Neural cell (in vitro differentiated cells): ENCODE measurements at regions not wholly inside any gene's neighbourhood (a gene's known extent, or its start where the extent isn't known, plus 50 kb on each side); places are given as distances from the start of the nearest gene placed in this dataset.

Experiments used
- EZH2 ChIP-seq: fragments of 200-600, 300-800 bp; shearing (Covaris generic), sonication (generic); IDR thresholded peaks from 2 replicates; pipeline ENCODE4 v1.6.1; 2014; ENCODE audit warnings: antibody characterized with exemption, low read length, borderline replicate concordance, mild to moderate bottlenecking; ENCODE audit not compliant: insufficient read depth, poor library complexity, severe bottlenecking
- TF ChIP-seq, protein P1 (sequence below): fragments of 450-650 bp; IDR thresholded peaks from 2 replicates; pipeline ENCODE4 v1.5.1; 2014; ENCODE audit warnings: antibody characterized with exemption, mild to moderate bottlenecking, moderate library complexity; ENCODE audit not compliant: poor library complexity, severe bottlenecking

DNA sequence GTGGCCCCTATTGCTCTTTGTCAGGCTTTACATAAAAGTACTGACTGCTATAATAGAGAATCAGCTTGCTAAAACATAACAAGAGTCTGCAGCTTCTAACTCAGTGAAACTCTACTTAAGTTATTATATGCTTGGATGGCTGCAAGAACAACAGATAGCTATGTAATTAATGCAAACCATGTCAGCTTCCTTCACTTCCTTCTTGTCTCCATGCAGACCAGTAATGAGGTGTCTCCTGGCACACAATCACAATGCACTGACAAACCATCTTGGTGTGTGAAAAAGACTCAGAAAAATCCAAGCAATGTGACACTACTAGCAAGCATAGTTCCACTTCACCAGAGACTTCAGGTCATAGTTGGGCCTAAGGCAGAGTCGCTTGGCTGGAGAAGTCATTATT is 2068.9 kb upstream of the PIK3C3 start:
- TF ChIP-seq EZH2: no peak
- TF ChIP-seq, protein P1, sequence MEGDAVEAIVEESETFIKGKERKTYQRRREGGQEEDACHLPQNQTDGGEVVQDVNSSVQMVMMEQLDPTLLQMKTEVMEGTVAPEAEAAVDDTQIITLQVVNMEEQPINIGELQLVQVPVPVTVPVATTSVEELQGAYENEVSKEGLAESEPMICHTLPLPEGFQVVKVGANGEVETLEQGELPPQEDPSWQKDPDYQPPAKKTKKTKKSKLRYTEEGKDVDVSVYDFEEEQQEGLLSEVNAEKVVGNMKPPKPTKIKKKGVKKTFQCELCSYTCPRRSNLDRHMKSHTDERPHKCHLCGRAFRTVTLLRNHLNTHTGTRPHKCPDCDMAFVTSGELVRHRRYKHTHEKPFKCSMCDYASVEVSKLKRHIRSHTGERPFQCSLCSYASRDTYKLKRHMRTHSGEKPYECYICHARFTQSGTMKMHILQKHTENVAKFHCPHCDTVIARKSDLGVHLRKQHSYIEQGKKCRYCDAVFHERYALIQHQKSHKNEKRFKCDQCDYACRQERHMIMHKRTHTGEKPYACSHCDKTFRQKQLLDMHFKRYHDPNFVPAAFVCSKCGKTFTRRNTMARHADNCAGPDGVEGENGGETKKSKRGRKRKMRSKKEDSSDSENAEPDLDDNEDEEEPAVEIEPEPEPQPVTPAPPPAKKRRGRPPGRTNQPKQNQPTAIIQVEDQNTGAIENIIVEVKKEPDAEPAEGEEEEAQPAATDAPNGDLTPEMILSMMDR: no peak
